ENCODE measurements at regions not wholly inside any gene's neighbourhood (a gene's known extent, or its start where the extent isn't known, plus 50 kb on each side); places are given as distances from the start of the nearest gene placed in this dataset.

DNA sequence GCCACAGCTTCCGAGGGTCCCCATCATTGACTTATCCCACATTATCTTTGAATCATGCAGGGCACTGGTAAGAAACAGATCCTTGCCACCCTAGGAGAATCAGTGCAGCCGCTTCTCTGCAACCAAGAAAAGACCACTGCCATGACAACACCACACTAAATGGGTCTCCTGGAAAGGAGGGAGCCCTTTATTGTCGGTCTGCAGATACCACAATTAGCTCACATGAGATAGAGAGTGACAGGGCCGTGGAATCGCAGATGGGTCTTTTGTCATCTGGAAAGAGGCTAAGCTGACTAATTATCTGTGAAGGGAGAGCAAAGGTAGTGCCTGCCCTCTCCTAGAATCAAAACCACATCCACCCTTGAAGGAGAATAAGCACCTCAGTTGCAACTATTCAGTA is 178.3 kb upstream of the MYO16 start:
- TF ChIP-seq, protein P1, sequence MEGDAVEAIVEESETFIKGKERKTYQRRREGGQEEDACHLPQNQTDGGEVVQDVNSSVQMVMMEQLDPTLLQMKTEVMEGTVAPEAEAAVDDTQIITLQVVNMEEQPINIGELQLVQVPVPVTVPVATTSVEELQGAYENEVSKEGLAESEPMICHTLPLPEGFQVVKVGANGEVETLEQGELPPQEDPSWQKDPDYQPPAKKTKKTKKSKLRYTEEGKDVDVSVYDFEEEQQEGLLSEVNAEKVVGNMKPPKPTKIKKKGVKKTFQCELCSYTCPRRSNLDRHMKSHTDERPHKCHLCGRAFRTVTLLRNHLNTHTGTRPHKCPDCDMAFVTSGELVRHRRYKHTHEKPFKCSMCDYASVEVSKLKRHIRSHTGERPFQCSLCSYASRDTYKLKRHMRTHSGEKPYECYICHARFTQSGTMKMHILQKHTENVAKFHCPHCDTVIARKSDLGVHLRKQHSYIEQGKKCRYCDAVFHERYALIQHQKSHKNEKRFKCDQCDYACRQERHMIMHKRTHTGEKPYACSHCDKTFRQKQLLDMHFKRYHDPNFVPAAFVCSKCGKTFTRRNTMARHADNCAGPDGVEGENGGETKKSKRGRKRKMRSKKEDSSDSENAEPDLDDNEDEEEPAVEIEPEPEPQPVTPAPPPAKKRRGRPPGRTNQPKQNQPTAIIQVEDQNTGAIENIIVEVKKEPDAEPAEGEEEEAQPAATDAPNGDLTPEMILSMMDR (IDR thresholded peaks at IDR 0.05; ENCODE audit: insufficient read depth, low read depth, low read length, missing control alignments), result no peak
- no peak for DNase-seq (ENCODE audit: low read depth)
- no peak overlapping the region for H3K4me3 ChIP-seq (ENCODE audit: low read depth, low read length)

GRCh38 chr13:108455320-108455719 is 174.1 kb upstream of the MYO16 start:
- H3K4me3 ChIP-seq (ENCODE audit: low read depth, low read length), result no peak overlapping the region
- DNase-seq (ENCODE audit: low read depth), result no peak

GRCh38 chr13:108460043-108460442 is 169.4 kb upstream of the MYO16 start:
- no peak overlapping the region for H3K4me3 ChIP-seq (ENCODE audit: low read depth, low read length)
- DNase-seq (ENCODE audit: low read depth), result no peak
- TF ChIP-seq, protein P1 (IDR thresholded peaks at IDR 0.05; ENCODE audit: insufficient read depth, low read depth, low read length, missing control alignments), result no peak

More at GRCh38 chr13:108455320-108455719, 174.1 kb upstream of the MYO16 start:
- TF ChIP-seq, protein P1 (IDR thresholded peaks at IDR 0.05; ENCODE audit: insufficient read depth, low read depth, low read length, missing control alignments), result no peak

- TF ChIP-seq, protein P1 (IDR thresholded peaks at IDR 0.05; ENCODE audit: insufficient read depth, low read depth, low read length, missing control alignments), result no peak
- no peak for DNase-seq (ENCODE audit: low read depth)
Observed at GRCh38 chr13:108460746-108461145, 168.7 kb upstream of the MYO16 start.

DNA sequence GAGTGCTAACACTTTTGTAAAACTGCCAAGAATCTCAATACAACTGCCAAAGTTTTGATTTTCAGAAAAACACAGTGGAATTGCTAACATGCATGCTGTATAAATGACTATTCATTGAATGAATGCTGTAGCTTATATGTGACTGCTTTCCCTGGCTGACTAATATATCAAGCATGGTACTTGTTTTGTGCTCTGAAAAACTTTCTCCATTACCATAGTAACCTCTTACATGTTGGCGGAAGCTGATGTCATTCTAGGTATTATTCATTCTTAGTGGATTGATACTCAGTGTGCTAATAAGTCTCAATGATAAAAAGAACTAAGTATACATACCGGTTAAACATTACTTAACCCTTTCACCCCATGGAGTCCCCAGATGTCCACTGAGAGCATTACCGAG is 166.1 kb upstream of the MYO16 start:
- no peak for DNase-seq (ENCODE audit: low read depth)
- no peak overlapping the region for H3K4me3 ChIP-seq (ENCODE audit: low read depth, low read length)
- TF ChIP-seq, protein P1 (IDR thresholded peaks at IDR 0.05; ENCODE audit: insufficient read depth, low read depth, low read length, missing control alignments), result no peak

More at GRCh38 chr13:108460746-108461145, 168.7 kb upstream of the MYO16 start:
- H3K4me3 ChIP-seq (ENCODE audit: low read depth, low read length), result no peak overlapping the region

DNA sequence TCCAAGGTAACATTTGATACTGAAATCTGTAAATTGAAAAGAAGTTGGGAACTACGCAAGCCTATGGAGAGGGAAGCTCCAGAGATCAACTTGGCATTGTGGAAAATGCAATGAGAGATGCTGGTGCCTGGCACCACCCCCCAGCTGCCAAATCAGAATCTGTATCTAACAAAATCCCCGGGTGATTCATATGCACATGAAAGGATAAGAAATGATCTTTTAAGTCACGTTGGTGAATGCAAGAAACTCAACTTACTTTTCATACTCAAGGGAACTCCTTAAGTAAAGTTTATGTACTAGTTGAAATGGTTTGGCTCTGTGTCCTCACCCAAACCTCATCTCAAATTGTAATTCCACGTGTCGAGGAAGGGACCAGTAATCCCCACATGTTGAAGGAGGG is 158.5 kb upstream of the MYO16 start:
- no peak overlapping the region for H3K4me3 ChIP-seq (ENCODE audit: low read depth, low read length)
- TF ChIP-seq, protein P1 (IDR thresholded peaks at IDR 0.05; ENCODE audit: insufficient read depth, low read depth, low read length, missing control alignments), result no peak
- no peak for DNase-seq (ENCODE audit: low read depth)

DNA sequence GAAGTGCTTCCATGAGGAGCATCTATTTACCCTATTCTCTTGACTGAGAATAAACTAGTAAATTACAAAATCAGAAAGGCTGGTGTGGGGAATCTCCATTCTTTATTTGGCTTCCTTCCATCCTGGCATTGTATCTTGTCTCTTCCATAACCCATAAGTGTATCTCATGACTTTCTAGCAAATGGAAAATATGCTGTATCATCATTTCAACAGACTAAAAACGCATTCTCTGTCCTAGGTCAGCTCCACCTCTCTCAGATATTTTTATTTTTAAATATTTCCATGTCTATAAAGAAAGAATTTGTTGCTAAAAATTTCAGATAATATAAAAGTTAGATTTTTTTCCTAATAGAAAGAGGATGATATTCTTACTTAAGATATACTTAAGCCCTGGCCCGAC is 154.2 kb upstream of the MYO16 start:
- no peak for DNase-seq (ENCODE audit: low read depth)
- TF ChIP-seq, protein P1 (IDR thresholded peaks at IDR 0.05; ENCODE audit: insufficient read depth, low read depth, low read length, missing control alignments), result no peak
- H3K4me3 ChIP-seq (ENCODE audit: low read depth, low read length), result no peak overlapping the region
